Tibial nerve (tissue), 4 donors: ENCODE measurements at regions not wholly inside any gene's neighbourhood (a gene's known extent, or its start where the extent isn't known, plus 50 kb on each side); places are given as distances from the start of the nearest gene placed in this dataset.
"Not testable (repeated sequence)": the region's sequence is repeated elsewhere in the genome, so short reads cannot be mapped to it uniquely, and the experiment has no call there.

ENCODE experiments used
- CTCF ChIP-seq, 5 experiments: fragments of 200-600 bp in 3 of 5; fragments of 450-650 bp in 2 of 5; sonication (generic) in 3 of 5; IDR thresholded peaks; one replicate each; pipeline ENCODE4 v1.5.1; 2016 to 2019; ENCODE audit warnings: antibody characterized with exemption in 5 of 5, mild to moderate bottlenecking in 3 of 5, moderate library complexity in 2 of 5
- EP300 ChIP-seq, 2 donors: sonication (generic); formaldehyde crosslinking; IDR thresholded peaks; one replicate each; pipeline ENCODE4 v1.6.1; 2017; ENCODE audit warnings: antibody characterized with exemption in 2 of 2, mild to moderate bottlenecking in 1 of 2

GRCh38 chr20:30537459-30537858 is 720.0 kb upstream of the DEFB115 start:
- not testable (repeated sequence) for TF ChIP-seq CTCF, EP300 (IDR thresholded peaks at IDR 0.05)
